Naive B cell (primary cell): ENCODE measurements at regions not wholly inside any gene's neighbourhood (a gene's known extent, or its start where the extent isn't known, plus 50 kb on each side); places are given as distances from the start of the nearest gene placed in this dataset.

Experiments
- ATAC-seq, 2 donors: fragments of 150-1000 bp; cut with Tn5 transposase; 2 replicates each; pipeline ENCODE4 v1.10.0; 2021; ENCODE audit warnings: low read depth in 2 of 2, mild to moderate bottlenecking in 2 of 2, moderate library complexity in 2 of 2
- DNase-seq: peaks from one replicate; pipeline ENCODE4 v3.0.0; 2022
- H3K27ac Mint-ChIP-seq, 6 donors: one replicate each; pipeline ENCODE4 v1.8.0; 2020 to 2022; ENCODE audit warnings: mild to moderate bottlenecking in 6 of 6, mixed read lengths in 6 of 6, moderate library complexity in 5 of 6, inconsistent platforms in 2 of 6
- H3K27me3 Mint-ChIP-seq, 3 donors: one replicate each; pipeline ENCODE4 v1.8.0; 2021 to 2022; ENCODE audit warnings: mixed read lengths in 3 of 3, mild to moderate bottlenecking in 1 of 3
- H3K36me3 Mint-ChIP-seq, 2 donors: one replicate each; pipeline ENCODE4 v1.8.0; 2020 to 2022; ENCODE audit warnings: mixed read lengths in 2 of 2, inconsistent platforms in 1 of 2, mild to moderate bottlenecking in 1 of 2
- H3K4me1 Mint-ChIP-seq, 3 donors: one replicate each; pipeline ENCODE4 v1.8.0; 2020 to 2022; ENCODE audit warnings: mixed read lengths in 3 of 3, inconsistent platforms in 1 of 3, mild to moderate bottlenecking in 1 of 3, moderate library complexity in 1 of 3
- H3K4me3 Mint-ChIP-seq, 8 donors: one replicate each; pipeline ENCODE4 v1.8.0; 2020 to 2022; ENCODE audit warnings: mild to moderate bottlenecking in 8 of 8, mixed read lengths in 8 of 8, moderate library complexity in 8 of 8, inconsistent platforms in 2 of 8
- H3K9me3 Mint-ChIP-seq, 7 donors: one replicate each; pipeline ENCODE4 v1.8.0; 2020 to 2022; ENCODE audit warnings: mixed read lengths in 7 of 7, mild to moderate bottlenecking in 5 of 7, inconsistent platforms in 2 of 7, moderate library complexity in 1 of 7

- peak in 1 of 2 donors; percentile 27 for ATAC-seq
- H3K27me3 Mint-ChIP-seq, result no peaks in the 10 kb centered on the region
- peaks cover 6 to 18% (median 8%) of the 10 kb centered on the region in 3 donors for H3K4me1 Mint-ChIP-seq
- H3K36me3 Mint-ChIP-seq, result peaks cover 0 to 7% of the 10 kb centered on the region in 2 donors
- peaks cover 0 to 6% (median 4%) of the 10 kb centered on the region in 7 donors for H3K9me3 Mint-ChIP-seq
- no peak overlapping the region for H3K4me3 Mint-ChIP-seq
- H3K27ac Mint-ChIP-seq, result peak overlapping the region in 1 of 6 donors; percentile 34
- DNase-seq, result no peak
Measured at GRCh38 chr1:105838071-105838470, 1218.4 kb upstream of the PRMT6 start.

DNA sequence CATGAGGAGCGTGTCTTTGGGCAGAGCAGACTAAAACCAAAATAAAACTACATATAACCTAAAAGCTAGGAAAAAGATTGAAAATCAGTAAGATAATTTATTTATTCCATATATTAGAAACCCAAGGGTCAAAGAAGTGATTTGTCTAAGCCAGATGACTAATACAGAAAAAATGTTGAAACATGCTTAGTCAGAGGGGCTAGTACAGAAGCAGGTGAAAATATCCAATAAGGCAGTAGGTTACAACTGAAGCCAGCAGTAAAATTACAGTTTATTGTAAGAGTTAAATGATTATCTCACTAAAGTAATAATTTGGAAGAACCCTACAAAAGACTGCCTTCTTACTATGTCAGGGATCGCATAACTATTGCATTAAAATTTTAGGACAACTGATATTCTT, 1190.9 kb upstream of the PRMT6 start:
- no peaks in the 10 kb centered on the region for H3K4me1 Mint-ChIP-seq
- H3K27me3 Mint-ChIP-seq, result no peaks in the 10 kb centered on the region
- DNase-seq (no peak), ATAC-seq (no peak)
- no peaks in the 10 kb centered on the region for H3K36me3 Mint-ChIP-seq
- no peak overlapping the region for H3K4me3 Mint-ChIP-seq
- no peak overlapping the region for H3K27ac Mint-ChIP-seq
- peaks cover 3 to 9% (median 6%) of the 10 kb centered on the region in 7 donors for H3K9me3 Mint-ChIP-seq

DNA sequence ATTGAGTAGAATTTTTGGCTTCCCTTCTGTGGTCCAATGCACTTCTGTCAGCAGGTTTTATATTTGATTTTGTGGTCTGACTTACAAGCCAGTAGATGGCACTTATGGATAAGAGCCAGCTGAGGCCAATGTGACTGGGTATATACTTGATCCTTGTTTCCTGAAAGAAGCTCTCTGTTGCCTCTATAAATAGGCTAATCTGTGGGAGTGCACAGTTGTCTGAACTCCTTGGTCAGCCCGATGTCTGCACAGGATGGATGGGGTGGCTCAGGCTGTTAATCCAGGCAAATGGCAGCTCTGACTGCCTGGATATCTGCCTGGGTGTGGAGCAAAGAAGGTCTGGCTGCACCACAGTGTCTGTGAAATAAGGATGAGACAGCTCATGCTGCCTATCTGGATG, 1183.7 kb upstream of the PRMT6 start:
- Mint-ChIP-seq H3K4me3 (no peak overlapping the region), H3K27ac (peak overlapping the region in 2 of 6 donors; percentile 16 to 35), H3K36me3 (no peaks in the 10 kb centered on the region), H3K27me3 (no peaks in the 10 kb centered on the region), H3K9me3 (peaks cover 0 to 9% (median 5%) of the 10 kb centered on the region in 7 donors), H3K4me1 (peaks cover 23 to 36% (median 35%) of the 10 kb centered on the region in 3 donors)
- ATAC-seq (no peak), DNase-seq (no peak)

DNA sequence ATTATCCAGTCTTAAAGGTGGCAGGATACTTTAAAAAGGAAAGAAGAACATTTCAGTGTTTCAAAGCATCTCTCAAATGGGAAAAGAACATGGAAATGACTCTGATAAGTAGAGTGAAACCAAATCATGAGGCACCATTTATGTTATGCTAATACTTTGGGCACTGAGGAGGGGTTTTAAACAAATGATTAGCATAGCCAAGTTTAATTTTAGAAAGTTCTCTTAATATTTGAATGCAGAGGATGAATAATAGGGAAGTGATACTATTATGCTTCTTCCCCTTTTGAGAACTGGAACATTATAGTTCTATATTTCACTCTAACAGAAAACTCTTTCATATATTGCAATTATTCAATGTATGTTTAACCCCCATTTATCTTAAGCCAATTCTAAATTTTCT, 1181.9 kb upstream of the PRMT6 start:
- ATAC-seq (peak; percentile 96 to 97), DNase-seq (peak; percentile 49)
- no peaks in the 10 kb centered on the region for H3K27me3 Mint-ChIP-seq
- H3K36me3 Mint-ChIP-seq, result no peaks in the 10 kb centered on the region
- H3K4me1 Mint-ChIP-seq, result peaks cover 23 to 39% (median 35%) of the 10 kb centered on the region in 3 donors
- H3K27ac Mint-ChIP-seq, result peak overlapping the region in 5 of 6 donors; percentile 5 to 92 (median 43)
- H3K9me3 Mint-ChIP-seq, result peaks cover 0 to 18% (median 8%) of the 10 kb centered on the region in 7 donors
- peak overlapping the region; percentile 55 to 75 (median 62) for H3K4me3 Mint-ChIP-seq

GRCh38 chr1:105886309-105886708, 1170.2 kb upstream of the PRMT6 start:
- Mint-ChIP-seq H3K36me3 (peaks cover 0 to 8% of the 10 kb centered on the region in 2 donors), H3K4me1 (peaks cover 3 to 9% (median 7%) of the 10 kb centered on the region in 3 donors), H3K27me3 (no peaks in the 10 kb centered on the region), H3K9me3 (peaks cover 0 to 11% (median 5%) of the 10 kb centered on the region in 7 donors), H3K27ac (no peak overlapping the region), H3K4me3 (no peak overlapping the region)
- DNase-seq, result no peak
- ATAC-seq, result no peak

GRCh38 chr1:105891308-105891707, 1165.2 kb upstream of the PRMT6 start:
- ATAC-seq, result no peak
- Mint-ChIP-seq H3K27ac (no peak overlapping the region), H3K36me3 (peaks cover 0 to 6% of the 10 kb centered on the region in 2 donors)

DNA sequence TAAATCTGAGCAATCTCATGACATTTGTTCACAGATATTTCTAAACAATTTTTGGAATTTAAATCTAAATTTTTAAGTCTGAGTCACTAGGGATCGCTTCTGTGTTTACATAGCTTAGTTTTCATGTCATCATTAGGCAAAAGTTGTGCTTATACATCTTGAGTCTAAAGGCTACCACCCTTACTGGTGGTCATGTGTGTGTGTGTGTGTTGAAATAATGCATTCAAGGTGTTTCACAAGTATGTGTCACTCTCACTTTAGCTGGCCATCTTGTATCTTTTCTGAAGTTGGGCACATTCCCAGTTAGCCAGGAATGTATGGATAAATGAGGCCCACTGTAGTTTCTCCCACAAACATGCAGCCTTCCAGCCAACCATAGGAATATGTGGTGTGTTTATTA, 1162.5 kb upstream of the PRMT6 start:
- no peak for DNase-seq
- H3K4me3 Mint-ChIP-seq, result no peak overlapping the region
- no peaks in the 10 kb centered on the region for H3K4me1 Mint-ChIP-seq
- peaks cover 1 to 22% (median 10%) of the 10 kb centered on the region in 7 donors for H3K9me3 Mint-ChIP-seq
- H3K27ac Mint-ChIP-seq, result no peak overlapping the region
- no peak for ATAC-seq
- peaks cover 6 to 9% of the 10 kb centered on the region in 2 donors for H3K36me3 Mint-ChIP-seq
- H3K27me3 Mint-ChIP-seq, result no peaks in the 10 kb centered on the region

More at GRCh38 chr1:105891308-105891707, 1165.2 kb upstream of the PRMT6 start:
- Mint-ChIP-seq H3K4me3 (no peak overlapping the region), H3K4me1 (no peaks in the 10 kb centered on the region), H3K27me3 (no peaks in the 10 kb centered on the region), H3K9me3 (peaks cover 0 to 10% (median 0%) of the 10 kb centered on the region in 7 donors)
- DNase-seq, result no peak

DNA sequence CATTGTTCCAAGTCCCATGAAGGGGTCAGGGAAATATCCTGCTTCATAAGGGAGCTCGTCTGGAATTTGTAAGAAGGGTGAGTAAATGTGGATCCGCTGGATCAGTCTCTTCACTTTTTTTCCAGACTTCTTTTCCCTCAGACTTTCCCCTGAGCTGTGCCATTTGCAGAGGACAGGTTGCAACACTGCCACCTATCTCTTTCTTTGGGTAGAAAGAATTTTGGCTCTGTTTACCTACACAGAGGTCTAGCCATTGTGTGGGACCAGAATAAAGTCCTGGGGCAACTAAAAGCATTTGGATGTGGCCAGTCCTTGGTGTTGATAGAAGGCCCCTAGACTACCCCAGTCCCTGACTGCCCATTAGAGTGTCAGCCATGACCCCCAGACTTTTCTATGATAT, 1146.7 kb upstream of the PRMT6 start:
- no peaks in the 10 kb centered on the region for H3K27me3 Mint-ChIP-seq
- ATAC-seq (no peak), DNase-seq (no peak)
- peaks cover 0 to 1% (median 0%) of the 10 kb centered on the region in 7 donors for H3K9me3 Mint-ChIP-seq
- no peaks in the 10 kb centered on the region for H3K36me3 Mint-ChIP-seq
- H3K4me3 Mint-ChIP-seq, result no peak overlapping the region
- no peaks in the 10 kb centered on the region for H3K4me1 Mint-ChIP-seq
- H3K27ac Mint-ChIP-seq, result no peak overlapping the region

DNA sequence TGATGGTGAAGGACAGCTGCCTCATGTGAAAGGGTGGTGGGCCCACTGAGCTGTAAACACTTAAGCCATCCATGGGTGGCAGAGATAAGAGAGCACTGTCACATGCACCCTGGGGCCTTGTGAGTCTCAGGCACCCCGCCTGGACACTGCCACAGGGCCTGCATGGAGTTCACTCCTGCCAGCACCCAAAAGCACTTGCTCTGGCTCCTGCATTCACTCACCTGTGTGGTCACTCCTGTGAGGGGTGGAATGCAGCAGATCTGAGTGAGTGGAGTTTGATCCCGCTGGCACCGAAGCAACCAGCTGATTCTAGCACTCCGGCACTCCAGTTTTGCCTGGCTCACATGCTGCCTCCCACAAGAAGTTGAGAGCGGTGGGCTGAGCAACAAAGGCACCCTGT, 1142.1 kb upstream of the PRMT6 start:
- Mint-ChIP-seq H3K4me3 (no peak overlapping the region), H3K36me3 (no peaks in the 10 kb centered on the region), H3K27ac (no peak overlapping the region), H3K9me3 (peaks cover 0 to 1% (median 0%) of the 10 kb centered on the region in 7 donors), H3K4me1 (no peaks in the 10 kb centered on the region), H3K27me3 (peaks cover 0 to under 1% (median 0%) of the 10 kb centered on the region in 3 donors)
- ATAC-seq, result no peak
- no peak for DNase-seq

DNA sequence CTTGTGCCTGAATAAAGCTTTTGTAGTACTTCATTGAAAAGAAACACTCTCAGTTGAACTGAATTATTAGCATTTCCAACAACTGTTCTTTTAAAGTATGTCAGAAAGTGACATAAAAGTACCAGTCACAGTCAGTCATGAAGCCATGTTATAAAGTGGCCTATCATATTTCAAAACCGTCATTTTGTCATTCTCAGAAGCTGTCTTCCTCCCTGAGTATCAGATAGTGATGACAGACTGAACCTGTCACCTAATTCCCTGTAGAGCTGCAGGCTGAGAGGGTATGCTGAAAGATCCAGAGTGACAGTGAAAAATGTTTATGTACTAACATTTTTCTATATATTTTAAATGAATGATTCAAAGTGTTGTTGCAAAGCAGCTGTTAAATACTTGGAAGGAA, 1121.7 kb upstream of the PRMT6 start:
- no peaks in the 10 kb centered on the region for H3K36me3 Mint-ChIP-seq
- H3K4me3 Mint-ChIP-seq, result no peak overlapping the region
- DNase-seq (no peak), ATAC-seq (no peak)
- peaks cover 0 to 14% (median 2%) of the 10 kb centered on the region in 7 donors for H3K9me3 Mint-ChIP-seq
- no peak overlapping the region for H3K27ac Mint-ChIP-seq
- H3K27me3 Mint-ChIP-seq, result peaks cover 0 to 5% (median 0%) of the 10 kb centered on the region in 3 donors
- no peaks in the 10 kb centered on the region for H3K4me1 Mint-ChIP-seq

DNA sequence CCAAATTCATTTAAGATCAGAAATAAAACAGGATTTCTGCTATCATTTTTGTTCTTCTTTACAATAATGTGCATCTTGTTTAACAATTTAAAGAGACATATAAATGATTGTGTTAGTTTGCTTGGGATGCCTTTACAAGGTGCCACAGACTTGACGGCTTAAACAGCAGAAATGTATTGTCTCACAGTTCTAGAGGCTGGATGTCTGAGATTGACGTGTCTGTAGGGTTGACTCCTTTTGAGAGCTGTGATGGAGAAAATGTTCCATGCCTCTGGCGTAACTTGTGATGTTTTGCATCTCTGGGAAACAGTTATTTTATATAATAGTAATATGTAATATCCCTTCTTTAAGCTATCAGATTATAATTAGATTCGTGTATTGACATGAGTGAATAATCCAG, 1091.6 kb upstream of the PRMT6 start:
- ATAC-seq (no peak), DNase-seq (no peak)
- Mint-ChIP-seq H3K27ac (no peak overlapping the region), H3K4me3 (no peak overlapping the region), H3K36me3 (no peaks in the 10 kb centered on the region), H3K27me3 (no peaks in the 10 kb centered on the region), H3K4me1 (no peaks in the 10 kb centered on the region), H3K9me3 (peaks cover 0 to 4% (median 0%) of the 10 kb centered on the region in 7 donors)

GRCh38 chr1:105997516-105997915, 1059.0 kb upstream of the PRMT6 start:
- Mint-ChIP-seq H3K27me3 (peaks cover 0 to 3% (median 0%) of the 10 kb centered on the region in 3 donors), H3K27ac (no peak overlapping the region), H3K36me3 (no peaks in the 10 kb centered on the region), H3K9me3 (peaks cover 0 to 8% (median 0%) of the 10 kb centered on the region in 7 donors), H3K4me3 (no peak overlapping the region), H3K4me1 (no peaks in the 10 kb centered on the region)
- ATAC-seq (no peak), DNase-seq (no peak)

- DNase-seq (no peak), ATAC-seq (no peak)
- Mint-ChIP-seq H3K27me3 (no peaks in the 10 kb centered on the region), H3K9me3 (no peaks in the 10 kb centered on the region), H3K4me1 (peaks cover 0 to 4% (median 0%) of the 10 kb centered on the region in 3 donors), H3K4me3 (no peak overlapping the region), H3K27ac (no peak overlapping the region), H3K36me3 (no peaks in the 10 kb centered on the region)
Measured at GRCh38 chr1:106022312-106022902, 1034.1 kb upstream of the PRMT6 start.

- no peak for ATAC-seq
- H3K27ac Mint-ChIP-seq, result no peak overlapping the region
- DNase-seq, result no peak
- H3K9me3 Mint-ChIP-seq, result no peaks in the 10 kb centered on the region
- no peaks in the 10 kb centered on the region for H3K36me3 Mint-ChIP-seq
- H3K4me3 Mint-ChIP-seq, result no peak overlapping the region
- peaks cover 0 to 4% (median 0%) of the 10 kb centered on the region in 3 donors for H3K4me1 Mint-ChIP-seq
- H3K27me3 Mint-ChIP-seq, result peaks cover 0 to 4% (median 0%) of the 10 kb centered on the region in 3 donors
Measured at GRCh38 chr1:106027871-106028270, 1028.6 kb upstream of the PRMT6 start.
